Cardiac fibroblast (primary cell): ENCODE measurements at regions not wholly inside any gene's neighbourhood (a gene's known extent, or its start where the extent isn't known, plus 50 kb on each side); places are given as distances from the start of the nearest gene placed in this dataset.

Experiments used
- DNase-seq, 2 donors: peaks; one replicate each; pipeline versions ENCODE4 v3.0.0 to v3.0.0-alpha.2; 2010; ENCODE audit warnings: low read depth in 2 of 2
- H3K4me3 ChIP-seq, 2 donors: replicated peaks in 1 of 2; 1 replicate in 1 of 2; 2 replicates in 1 of 2; pipeline ENCODE4 v1.5.1; 2011; ENCODE audit warnings: low read depth in 2 of 2, low read length in 2 of 2, mild to moderate bottlenecking in 2 of 2, moderate library complexity in 1 of 2
- CTCF ChIP-seq: IDR thresholded peaks from one replicate; pipeline ENCODE4 v1.5.1; 2011; ENCODE audit warnings: low read depth, mild to moderate bottlenecking, low read length, inconsistent platforms

- no peak for DNase-seq
- no peak for TF ChIP-seq CTCF
- no peak overlapping the region for H3K4me3 ChIP-seq
These were observed 52.5 kb upstream of the LTBP1 start for GRCh38 chr2:32894119-32894728.

- H3K4me3 ChIP-seq, result no peak overlapping the region
- DNase-seq, result peak in 1 of 2 donors; percentile 37
- no peak for TF ChIP-seq CTCF
These were observed 51.3 kb upstream of the LTBP1 start for GRCh38 chr2:32895424-32895823.
